Stimulated activated effector memory CD8-positive, alpha-beta T cell treated with anti-CD3 and anti-CD28 coated beads, Interleukin-12 subunit alpha, Interleukin-12 subunit beta, amount 100 ng/mL, for 72 hours (primary cell): ENCODE measurements at regions not wholly inside any gene's neighbourhood (a gene's known extent, or its start where the extent isn't known, plus 50 kb on each side); places are given as distances from the start of the nearest gene placed in this dataset.
A peak's percentile ranks its signal among the peaks of the same experiment; 100 is the strongest.
"Not testable (repeated sequence)": the region's sequence is repeated elsewhere in the genome, so short reads cannot be mapped to it uniquely, and the experiment has no call there.

Experiments
- ATAC-seq: fragments of 150-1000 bp; cut with Tn5 transposase; 2 replicates; pipeline ENCODE4 v1.10.0; 2021
- DNase-seq, 2 donors: peaks; one replicate each; pipeline ENCODE4 v3.0.0; 2021 to 2022; ENCODE audit warnings: low spot score in 2 of 2
- H3K27ac Mint-ChIP-seq: one replicate; pipeline ENCODE4 v1.8.0; 2022; ENCODE audit warnings: mild to moderate bottlenecking, mixed read lengths
- H3K36me3 Mint-ChIP-seq: one replicate; pipeline ENCODE4 v1.8.0; 2022; ENCODE audit warnings: mild to moderate bottlenecking, mixed read lengths
- H3K4me1 Mint-ChIP-seq: one replicate; pipeline ENCODE4 v1.8.0; 2022; ENCODE audit warnings: mixed read lengths
- H3K4me3 Mint-ChIP-seq: one replicate; pipeline ENCODE4 v1.8.0; 2022; ENCODE audit warnings: mild to moderate bottlenecking, mixed read lengths
- H3K9me3 Mint-ChIP-seq: one replicate; pipeline ENCODE4 v1.8.0; 2022; ENCODE audit warnings: mixed read lengths

DNA sequence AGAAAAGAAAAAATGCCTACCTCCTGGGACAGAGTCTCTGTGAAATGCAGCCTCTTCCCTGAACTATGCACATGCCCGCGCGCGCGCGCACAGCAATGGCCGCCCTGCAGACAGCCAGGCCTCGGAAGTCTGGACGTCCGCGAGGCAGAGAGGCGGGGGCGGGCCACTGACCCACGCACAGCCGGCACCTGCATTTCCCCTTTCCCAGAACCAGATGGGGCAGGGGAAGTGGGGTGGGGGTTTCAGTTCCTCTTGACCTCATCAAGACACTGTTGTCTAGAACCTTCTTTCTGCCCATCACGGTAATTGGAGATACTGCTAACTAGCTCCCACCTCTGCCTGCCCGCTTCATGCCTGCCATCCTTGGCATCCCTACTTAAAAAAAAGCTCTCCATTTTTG lies 5435.0 kb upstream of the TPTE start:
- not testable (repeated sequence) for H3K4me3 Mint-ChIP-seq, DNase-seq, H3K27ac Mint-ChIP-seq

DNA sequence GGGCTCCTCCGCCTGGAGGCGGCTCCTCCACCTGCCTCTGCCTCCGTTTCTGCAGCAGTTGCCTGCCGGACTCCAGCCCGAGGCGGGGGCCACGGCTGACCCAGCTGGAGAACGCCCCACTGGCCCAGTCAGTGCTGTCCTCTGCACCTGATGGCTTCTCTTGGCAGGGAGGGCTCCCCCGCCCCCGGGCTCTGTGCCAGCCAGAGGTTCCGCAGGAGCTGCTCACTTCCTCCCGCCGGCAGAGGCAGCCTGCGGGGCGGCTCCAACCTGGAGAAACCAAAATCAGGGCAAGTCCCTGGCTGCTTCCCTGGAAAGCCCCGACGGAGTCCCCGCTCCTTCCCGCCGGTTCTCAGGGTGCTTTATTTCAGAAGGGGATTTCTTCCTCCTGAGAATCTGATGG lies 5432.6 kb upstream of the TPTE start:
- not testable (repeated sequence) for H3K9me3 Mint-ChIP-seq, H3K4me3 Mint-ChIP-seq, ATAC-seq

More for the DNA sequence above, 5435.0 kb upstream of the TPTE start:
- H3K4me1 Mint-ChIP-seq, H3K36me3 Mint-ChIP-seq, H3K9me3 Mint-ChIP-seq, ATAC-seq: not testable (repeated sequence)

DNA sequence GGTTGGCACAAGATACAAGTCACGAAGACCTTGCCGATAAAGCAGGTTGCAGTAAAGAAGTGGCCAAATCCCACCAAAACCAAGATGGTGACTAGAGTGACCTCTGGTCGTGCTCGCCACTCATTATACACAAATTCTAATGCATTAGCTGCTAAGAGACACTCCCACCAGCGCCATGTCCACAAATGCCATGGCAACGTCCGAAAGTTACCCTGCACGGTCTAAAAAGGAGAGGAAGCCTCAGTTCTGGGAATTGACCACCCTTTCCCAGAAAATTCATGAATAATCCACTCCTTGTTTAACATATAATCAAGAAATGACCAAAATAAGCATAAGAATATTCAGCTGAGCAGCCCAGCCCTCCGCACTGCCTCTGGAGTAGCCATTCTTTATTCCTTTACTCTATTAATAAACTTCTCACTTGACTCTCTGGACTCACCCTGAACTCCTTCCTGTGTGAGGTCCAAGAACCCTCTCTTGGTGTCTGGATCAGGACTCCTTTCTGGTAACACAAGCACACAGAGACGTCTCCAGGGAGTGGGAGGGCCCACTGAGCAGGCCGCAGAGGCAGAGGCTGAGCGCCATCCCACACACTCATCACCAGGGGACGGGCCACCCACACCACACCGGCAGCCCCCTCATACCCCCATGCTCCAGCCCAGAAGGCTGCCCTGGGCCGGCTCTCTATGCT lies 5431.8 kb upstream of the TPTE start:
- not testable (repeated sequence) for H3K4me3 Mint-ChIP-seq, H3K27ac Mint-ChIP-seq, H3K4me1 Mint-ChIP-seq, H3K36me3 Mint-ChIP-seq, ATAC-seq, H3K9me3 Mint-ChIP-seq, DNase-seq

More for the DNA sequence above, 5432.6 kb upstream of the TPTE start:
- H3K36me3 Mint-ChIP-seq, DNase-seq, H3K27ac Mint-ChIP-seq, H3K4me1 Mint-ChIP-seq: not testable (repeated sequence)

DNA sequence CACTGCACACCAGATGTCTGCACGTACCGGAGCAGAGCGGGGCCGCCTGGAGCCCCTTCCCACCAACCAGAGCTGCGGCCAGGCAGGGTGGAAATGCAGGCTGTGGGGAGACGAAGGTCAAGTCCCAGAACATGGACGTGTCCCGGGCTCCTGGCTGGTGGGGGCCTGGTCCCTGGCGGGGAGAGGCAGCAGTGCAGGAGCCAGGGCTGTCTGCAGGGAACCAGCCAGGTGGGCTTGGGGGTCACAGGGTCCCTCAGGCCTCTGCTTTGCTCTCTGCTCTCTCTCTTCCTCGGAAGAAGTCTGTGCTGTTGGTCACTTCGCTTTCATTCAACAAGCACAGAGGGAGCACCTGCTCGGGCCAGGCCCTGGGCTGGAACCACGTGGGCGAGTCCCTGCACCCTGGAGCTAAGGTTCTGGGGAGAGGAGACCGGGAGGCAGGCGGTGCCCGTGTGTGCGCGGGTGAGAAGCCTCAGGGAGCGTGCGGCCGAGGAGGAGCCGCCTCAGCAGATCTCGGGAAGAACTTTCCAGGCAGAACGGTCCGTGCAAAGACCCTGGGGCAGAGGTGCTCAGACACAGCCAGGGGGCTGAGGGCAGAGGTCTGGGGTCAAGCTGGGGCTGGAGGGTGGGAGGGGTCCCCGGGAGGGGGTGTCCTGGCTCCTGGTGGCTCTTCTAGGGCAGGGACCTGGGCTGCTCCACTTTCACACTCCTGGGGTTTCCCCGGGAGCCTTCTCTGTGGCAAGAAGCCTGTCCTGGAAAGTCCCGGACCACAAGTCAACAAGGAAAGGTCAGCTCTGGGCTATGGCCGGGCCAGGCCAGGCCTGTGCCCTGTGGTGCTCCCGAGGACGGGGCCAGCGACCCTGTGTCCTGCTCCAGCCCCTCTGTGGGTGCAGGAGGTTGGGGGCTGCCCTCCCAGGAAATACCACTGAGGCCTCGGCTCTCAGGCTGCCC lies 5431.0 kb upstream of the TPTE start:
- not testable (repeated sequence) for H3K4me3 Mint-ChIP-seq, H3K36me3 Mint-ChIP-seq, H3K27ac Mint-ChIP-seq, ATAC-seq, H3K9me3 Mint-ChIP-seq, H3K4me1 Mint-ChIP-seq, DNase-seq

DNA sequence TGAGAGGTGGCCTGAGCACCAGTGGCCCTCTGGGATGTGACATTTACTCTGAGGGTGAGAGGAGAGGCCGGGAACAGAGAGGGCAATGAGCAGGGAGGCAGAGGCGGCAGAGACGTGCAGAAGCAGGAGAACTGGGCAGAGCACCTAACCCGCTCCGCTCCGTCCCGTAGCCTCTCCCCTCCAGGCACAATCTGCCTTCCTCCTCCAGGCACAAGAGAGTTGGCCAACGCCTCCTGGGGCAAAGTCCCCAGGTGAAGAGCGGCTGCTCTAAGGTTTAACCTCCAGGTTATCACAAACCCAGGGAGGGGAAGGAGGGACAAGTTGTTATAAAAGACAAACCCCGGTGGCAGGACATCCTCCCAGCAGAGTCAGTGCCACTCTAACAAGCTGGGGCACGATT lies 5430.1 kb upstream of the TPTE start:
- not testable (repeated sequence) for H3K4me1 Mint-ChIP-seq, ATAC-seq, H3K9me3 Mint-ChIP-seq, H3K27ac Mint-ChIP-seq, H3K36me3 Mint-ChIP-seq, H3K4me3 Mint-ChIP-seq, DNase-seq

DNA sequence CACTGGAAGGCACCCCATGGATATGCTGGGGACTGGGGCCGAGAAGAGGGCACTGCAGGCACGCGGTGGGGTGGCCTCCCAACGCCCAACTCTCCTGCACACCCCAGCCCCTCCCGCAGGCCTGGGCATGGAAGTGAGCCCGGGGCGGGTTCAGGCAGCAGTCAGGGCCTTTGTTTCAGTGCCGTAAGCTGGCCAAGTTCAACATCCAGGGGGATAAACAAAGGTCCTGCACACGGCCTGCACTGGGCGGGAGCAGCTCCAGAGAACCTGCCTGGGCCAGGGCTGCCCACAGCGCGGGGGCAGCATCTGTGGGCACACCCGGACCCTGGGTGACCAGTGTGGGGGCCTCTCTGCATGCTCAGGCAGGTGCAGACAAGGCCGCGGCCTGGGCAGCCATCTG lies 5425.8 kb upstream of the TPTE start:
- ATAC-seq, H3K4me3 Mint-ChIP-seq, H3K9me3 Mint-ChIP-seq, H3K27ac Mint-ChIP-seq, H3K36me3 Mint-ChIP-seq, H3K4me1 Mint-ChIP-seq, DNase-seq: not testable (repeated sequence)

DNA sequence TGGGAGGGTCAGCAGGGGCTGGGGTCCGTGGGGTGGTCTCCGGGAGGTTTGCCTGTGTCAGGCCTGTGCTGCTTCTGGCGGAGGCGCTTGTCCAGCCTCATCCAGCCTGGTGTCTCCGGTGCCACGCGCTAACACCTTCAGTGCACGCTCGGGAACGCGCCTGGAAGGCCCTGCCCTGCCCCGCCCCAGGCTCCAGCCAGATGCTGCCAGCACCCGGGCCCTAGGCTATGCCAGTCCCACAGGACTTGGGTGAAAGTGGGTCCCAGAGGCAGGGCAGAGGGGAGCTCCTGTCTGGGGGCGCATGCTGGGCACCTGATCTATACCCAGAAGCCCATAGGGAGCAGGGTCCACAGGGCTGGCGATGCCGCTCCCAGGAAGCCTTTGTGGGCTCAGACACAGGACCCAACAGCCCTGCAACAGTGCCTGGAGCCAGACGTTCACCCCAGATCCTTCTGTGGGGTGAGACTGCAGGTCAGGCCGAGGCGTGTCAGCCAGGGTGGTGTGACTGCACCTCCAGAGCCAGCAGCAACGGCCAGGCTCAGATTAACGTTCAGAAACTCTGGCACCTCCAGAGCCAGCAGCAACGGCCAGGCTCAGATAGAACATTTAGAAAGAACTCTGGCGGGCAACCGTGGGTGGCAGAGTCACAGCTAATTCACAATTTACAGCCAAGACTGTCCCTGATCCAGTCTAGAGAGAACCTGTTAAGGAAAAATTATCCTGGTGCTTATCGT lies 5423.2 kb upstream of the TPTE start:
- ATAC-seq, H3K4me3 Mint-ChIP-seq, H3K27ac Mint-ChIP-seq, H3K9me3 Mint-ChIP-seq, DNase-seq, H3K36me3 Mint-ChIP-seq, H3K4me1 Mint-ChIP-seq: not testable (repeated sequence)

DNA sequence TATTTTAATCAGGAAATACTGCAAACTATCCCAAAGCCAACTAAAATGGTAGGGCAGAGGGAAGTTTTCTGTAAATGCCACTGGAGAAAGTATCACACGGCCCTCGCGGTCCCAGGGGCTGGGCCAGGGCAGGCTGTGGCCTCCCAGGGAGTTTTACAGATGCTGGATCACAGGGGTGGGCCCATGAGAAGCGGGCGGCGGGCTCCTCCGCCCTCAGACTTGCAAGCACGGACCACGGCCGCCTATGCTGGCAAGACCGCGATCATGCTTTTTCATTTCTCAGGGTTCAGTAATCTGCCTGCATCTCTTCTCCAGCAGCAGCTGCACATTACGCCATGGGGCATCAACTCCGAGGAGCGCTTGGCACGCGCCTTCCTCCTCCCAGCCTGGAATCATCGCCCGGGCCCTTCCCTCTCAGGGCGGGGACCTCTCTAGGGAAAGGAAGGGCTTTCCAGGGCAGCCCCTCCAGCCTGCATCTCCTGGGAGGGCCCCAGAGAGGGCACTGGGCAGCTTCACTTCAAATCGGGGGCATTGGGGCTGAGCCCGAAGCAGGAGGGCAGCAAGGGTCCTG lies 5420.7 kb upstream of the TPTE start:
- H3K4me3 Mint-ChIP-seq, H3K9me3 Mint-ChIP-seq, ATAC-seq: not testable (repeated sequence)

DNA sequence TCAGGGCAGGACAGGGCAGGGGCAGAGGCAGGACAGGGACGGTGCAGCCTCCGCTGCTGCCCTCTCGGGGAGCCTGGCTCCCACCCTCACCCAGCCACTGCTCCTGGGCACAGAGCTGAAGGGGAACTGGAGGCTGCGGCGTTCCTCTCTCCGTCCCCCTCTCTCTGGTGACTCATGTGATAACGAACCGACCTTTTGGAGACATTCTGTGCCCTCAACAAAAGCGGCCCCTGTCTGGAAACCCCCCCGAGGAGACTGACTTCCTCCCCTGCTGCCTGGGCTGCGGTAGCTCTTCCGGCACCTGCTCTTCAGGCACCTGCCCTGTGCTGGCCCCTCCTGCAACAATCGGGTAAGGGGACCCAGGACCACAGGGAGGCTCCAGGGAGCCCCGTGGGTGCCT lies 5419.6 kb upstream of the TPTE start:
- ATAC-seq, result peak; percentile 88
- DNase-seq, result peak; percentile 33 to 74

More for the DNA sequence above, 5420.7 kb upstream of the TPTE start:
- not testable (repeated sequence) for H3K27ac Mint-ChIP-seq, H3K36me3 Mint-ChIP-seq, H3K4me1 Mint-ChIP-seq, DNase-seq

DNA sequence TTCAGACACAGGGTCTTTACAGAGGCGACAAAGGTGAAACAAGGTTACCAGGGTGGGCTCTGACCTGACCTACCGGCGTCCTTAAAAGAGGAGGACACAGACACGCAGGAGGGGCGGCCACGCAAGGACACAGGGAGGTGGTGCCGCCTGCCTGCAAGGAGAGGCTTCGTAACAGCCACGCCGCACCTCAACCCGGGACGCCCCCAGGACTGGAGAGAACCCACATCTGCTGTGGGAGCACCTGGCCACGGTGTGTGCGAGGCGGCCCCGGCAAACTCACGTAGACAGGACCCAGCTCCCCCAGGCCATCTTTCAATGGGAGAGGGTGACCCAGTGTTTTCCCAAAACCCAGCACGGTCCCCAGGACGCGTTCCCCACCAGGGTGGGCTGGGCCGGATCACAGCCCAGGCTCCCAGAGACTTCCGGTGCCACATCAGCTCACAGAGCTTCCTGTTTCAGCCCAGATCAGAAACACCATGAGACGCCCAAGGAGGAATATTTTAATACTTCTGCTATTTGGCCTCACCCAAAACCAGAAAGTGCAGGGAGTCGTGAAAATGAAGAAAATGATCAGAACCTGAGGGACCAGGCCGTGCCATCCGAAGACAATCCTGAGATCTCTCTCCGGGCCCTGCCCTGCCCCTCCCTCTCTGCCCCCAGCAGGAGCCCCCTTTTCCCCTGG lies 5417.4 kb upstream of the TPTE start:
- H3K4me3 Mint-ChIP-seq, result peak overlapping the region; percentile 58
- H3K9me3 Mint-ChIP-seq, ATAC-seq, DNase-seq, H3K4me1 Mint-ChIP-seq, H3K36me3 Mint-ChIP-seq: not testable (repeated sequence)
- peak overlapping the region; percentile 67 for H3K27ac Mint-ChIP-seq

More for the DNA sequence above, 5419.6 kb upstream of the TPTE start:
- Mint-ChIP-seq H3K27ac (peak overlapping the region; percentile 88), H3K4me3 (peak overlapping the region; percentile 58)
- not testable (repeated sequence) for H3K9me3 Mint-ChIP-seq, H3K36me3 Mint-ChIP-seq, H3K4me1 Mint-ChIP-seq

DNA sequence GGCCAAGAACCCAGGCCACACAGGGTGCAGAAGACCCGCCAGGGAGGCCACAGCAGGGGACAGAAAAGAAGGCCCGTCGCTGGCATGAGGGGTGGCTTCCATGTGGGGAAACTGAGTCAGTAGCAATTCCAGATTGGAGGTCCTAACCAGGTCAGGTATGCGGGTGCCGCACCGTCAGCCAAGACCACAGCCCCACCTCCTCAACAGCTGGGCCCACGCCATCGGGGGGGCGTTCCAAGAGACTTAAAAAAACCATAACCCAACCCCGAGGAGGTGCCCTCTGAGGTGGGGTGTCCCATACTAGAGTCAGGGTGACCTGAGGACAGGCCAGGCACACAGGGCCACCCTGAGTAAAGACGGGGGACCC lies 5416.8 kb upstream of the TPTE start:
- H3K4me1 Mint-ChIP-seq, H3K9me3 Mint-ChIP-seq, DNase-seq, H3K36me3 Mint-ChIP-seq, ATAC-seq: not testable (repeated sequence)
- Mint-ChIP-seq H3K4me3 (peak overlapping the region; percentile 58), H3K27ac (peak overlapping the region; percentile 67)

DNA sequence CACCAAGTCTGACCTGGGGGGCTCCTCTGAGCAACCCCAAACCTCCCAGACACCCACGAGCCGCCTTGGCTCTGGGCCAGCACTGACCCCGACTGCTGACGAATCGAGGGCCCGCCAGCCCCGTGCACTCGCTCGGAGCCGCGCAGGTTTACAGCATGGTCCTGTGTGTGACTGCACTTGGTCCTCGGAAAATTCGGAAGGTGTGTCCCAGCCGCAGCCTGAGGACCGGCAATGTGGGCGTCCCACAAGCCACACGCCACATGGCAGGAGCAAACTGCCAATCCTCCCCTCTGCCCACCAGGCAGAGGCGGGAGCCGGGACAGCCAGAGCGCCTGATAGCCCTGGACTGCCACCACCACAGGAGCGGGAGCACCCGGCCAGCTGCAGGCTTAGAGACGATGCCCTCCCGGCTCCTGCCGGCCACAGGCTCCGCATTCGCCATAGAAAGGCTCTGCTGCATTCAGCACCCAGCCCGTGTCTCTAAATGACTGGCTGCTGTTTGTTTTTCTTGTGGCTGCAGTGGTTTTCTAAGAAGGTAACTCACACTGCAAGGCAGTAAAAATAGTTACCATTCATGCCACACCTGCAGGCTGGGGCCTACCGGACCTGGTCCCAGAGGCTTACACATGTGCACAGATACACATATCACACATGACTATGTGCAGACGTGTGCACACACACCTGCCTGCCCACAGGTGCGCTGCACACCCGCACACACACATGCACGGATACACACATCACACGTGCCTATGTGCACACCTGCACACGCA lies 5415.3 kb upstream of the TPTE start:
- not testable (repeated sequence) for H3K36me3 Mint-ChIP-seq, H3K4me3 Mint-ChIP-seq, H3K9me3 Mint-ChIP-seq, H3K4me1 Mint-ChIP-seq, H3K27ac Mint-ChIP-seq
- DNase-seq (peak; percentile 33 to 56), ATAC-seq (peak; percentile 72)

DNA sequence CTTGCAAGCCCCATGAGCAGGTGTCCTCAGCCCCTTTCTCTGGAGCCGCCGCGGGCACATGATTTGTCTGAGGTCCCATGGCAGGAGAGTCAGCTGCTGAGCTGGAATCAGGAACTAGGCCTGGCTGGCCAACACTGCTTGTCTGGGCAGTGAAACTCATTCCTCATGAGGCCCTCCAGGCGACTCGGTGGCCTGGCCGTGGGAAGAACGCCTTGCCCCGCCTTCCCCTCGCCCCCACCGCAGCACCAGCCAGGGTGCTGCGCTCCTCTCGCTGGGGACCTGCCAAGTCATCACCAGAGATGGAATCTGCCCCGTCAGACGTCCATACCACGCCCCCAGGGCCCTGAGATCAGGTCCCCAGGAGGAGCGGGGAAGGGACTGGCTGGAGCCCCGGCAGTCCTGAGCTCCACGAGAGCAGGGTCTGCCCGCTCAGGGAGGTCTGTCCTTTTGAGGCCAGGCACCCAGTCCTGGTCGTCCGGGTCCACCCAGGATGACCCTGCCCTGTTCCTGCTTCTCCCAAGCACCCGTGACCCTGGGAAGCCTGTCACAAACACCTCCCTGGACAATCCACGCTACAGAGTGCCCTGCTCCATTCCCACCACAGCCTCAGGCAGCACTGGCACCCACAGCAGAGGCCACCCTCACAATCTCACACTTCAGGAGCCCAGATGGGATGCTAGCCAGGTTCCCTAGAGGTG lies 5414.5 kb upstream of the TPTE start:
- H3K9me3 Mint-ChIP-seq, ATAC-seq, H3K4me3 Mint-ChIP-seq, H3K36me3 Mint-ChIP-seq, DNase-seq, H3K4me1 Mint-ChIP-seq: not testable (repeated sequence)
- peak overlapping the region; percentile 67 for H3K27ac Mint-ChIP-seq

DNA sequence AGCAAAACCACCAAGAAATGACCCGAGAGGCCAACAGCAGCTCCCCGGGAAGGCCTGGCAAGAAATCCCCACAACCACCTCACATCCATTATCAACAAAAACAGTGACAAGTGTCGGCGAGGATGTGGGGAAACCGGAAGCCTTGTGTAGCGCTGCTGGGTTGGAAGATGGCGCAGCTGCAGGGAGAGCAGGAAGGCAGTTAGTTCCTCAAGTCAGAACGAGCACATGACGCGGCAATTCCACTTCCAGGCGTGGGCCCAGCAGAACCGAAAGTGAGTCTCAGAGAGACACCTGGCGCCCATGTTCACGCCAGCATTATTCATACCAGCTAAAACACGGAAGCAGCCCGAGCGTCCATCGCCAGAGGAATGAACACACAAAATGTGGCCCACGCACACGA lies 5413.7 kb upstream of the TPTE start:
- not testable (repeated sequence) for DNase-seq, H3K4me1 Mint-ChIP-seq, H3K36me3 Mint-ChIP-seq, H3K9me3 Mint-ChIP-seq, H3K4me3 Mint-ChIP-seq
- ATAC-seq, result peak; percentile 31
- peak overlapping the region; percentile 67 for H3K27ac Mint-ChIP-seq
